HAP-1 (cell line): ENCODE measurements at regions not wholly inside any gene's neighbourhood (a gene's known extent, or its start where the extent isn't known, plus 50 kb on each side); places are given as distances from the start of the nearest gene placed in this dataset.

Experiments
- DNase-seq, 2 experiments: peaks; one replicate each; pipeline ENCODE4 v3.0.0-alpha.2; 2016 to 2020; ENCODE audit warnings: low spot score in 2 of 2
- H3K27me3 ChIP-seq: fragments of 250-450 bp; sonication (Bioruptor Pico); 2 replicates; pipeline ENCODE4 v1.5.1; 2020; ENCODE audit warnings: low read depth, mild to moderate bottlenecking, moderate library complexity
- H3K36me3 ChIP-seq: fragments of 250-450 bp; sonication (Bioruptor Pico); replicated peaks from 2 replicates; pipeline ENCODE4 v1.5.1; 2020; ENCODE audit warnings: mild to moderate bottlenecking
- H3K4me1 ChIP-seq: fragments of 250-450 bp; sonication (Bioruptor Pico); 2 replicates; pipeline ENCODE4 v1.5.1; 2020; ENCODE audit warnings: mild to moderate bottlenecking
- H3K4me3 ChIP-seq: fragments of 250-450 bp; sonication (Bioruptor Pico); 2 replicates; pipeline ENCODE4 v1.5.1; 2020; ENCODE audit warnings: mild to moderate bottlenecking, moderate library complexity
- H3K9me3 ChIP-seq: fragments of 250-450 bp; sonication (Bioruptor Pico); 2 replicates; pipeline ENCODE4 v1.5.1; 2020; ENCODE audit warnings: mild to moderate bottlenecking, moderate library complexity
- in situ Hi-C: fragments of 300-500 bp; cut with MboI; formaldehyde crosslinking; loops from 3 replicates; pipeline ENCODE4 v1.14.3; 2020; ENCODE audit warnings: low sequenced_read_pairs, inconsistent platforms, mixed read lengths

DNA sequence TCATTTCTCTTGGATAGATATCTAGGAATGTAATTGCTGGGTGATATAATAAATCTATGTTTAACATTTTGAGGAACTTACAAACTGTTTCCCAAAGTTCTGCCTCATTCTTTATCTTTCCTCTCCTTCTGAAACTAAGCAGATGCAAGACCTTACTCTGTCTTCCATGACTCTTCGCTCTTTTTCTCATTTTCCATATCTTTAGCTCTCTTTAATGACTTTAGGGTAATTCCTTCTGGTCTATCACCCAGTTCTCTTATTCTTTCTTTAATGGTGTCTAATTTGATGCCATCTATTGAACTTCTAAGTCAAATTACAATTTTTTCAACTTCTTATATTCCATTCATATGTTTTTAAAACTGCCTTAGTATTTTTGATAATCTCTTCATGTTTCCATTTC lies 316.6 kb downstream of the POU4F1 start:
- in situ Hi-C loops = no loop called here
- Histone ChIP-seq H3K4me3 (no peak overlapping the region), H3K9me3 (no peaks in the 10 kb centered on the region), H3K4me1 (no peaks in the 10 kb centered on the region), H3K27me3 (no peaks in the 10 kb centered on the region), H3K36me3 (no peaks in the 10 kb centered on the region)
- DNase-seq = no peak

DNA sequence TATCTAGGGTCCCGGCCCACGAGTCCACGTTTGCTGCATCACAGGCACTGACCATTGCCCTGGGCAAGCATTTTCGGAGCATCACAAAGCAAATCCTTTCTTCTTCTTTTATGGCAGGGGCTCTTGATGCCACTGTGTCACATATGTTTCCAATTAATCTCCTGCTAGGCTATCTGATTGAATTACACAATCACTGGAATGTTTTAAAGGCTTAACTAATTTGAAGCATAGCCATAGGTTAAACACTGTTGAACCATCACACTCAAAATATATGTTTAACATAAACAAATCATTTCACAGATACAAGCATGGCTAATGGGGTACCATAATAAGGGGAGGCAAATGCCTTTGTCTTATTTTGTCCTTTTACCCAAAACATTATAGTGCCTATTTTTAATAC lies 338.3 kb downstream of the POU4F1 start:
- no peaks in the 10 kb centered on the region for H3K4me1 ChIP-seq
- no peak overlapping the region for H3K4me3 ChIP-seq
- in situ Hi-C loops = no loop called here
- no peaks in the 10 kb centered on the region for H3K9me3 ChIP-seq
- no peaks in the 10 kb centered on the region for H3K36me3 ChIP-seq
- no peak for DNase-seq
- H3K27me3 ChIP-seq = no peaks in the 10 kb centered on the region

DNA sequence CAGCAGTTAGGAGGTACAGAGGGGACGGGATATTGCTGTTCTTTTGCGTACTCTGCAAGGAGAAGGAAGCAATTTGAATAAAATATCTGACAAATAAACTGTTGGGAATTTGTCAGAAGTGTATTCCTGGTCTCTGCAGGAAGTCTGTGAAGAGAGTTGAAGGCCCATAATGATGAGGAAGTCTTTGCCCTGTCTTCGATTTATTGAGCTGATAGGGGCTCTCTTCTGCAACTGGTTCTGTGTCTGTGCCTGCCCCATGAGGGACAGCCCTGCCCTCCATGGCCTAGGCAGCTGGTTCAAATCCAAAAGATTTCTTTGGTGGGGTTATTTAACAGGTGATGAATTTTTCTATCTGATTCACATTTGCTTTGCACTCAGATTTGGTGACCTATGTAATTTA lies 339.7 kb upstream of the EDNRB start:
- Histone ChIP-seq H3K4me3 (no peak overlapping the region), H3K4me1 (no peaks in the 10 kb centered on the region), H3K36me3 (no peaks in the 10 kb centered on the region), H3K27me3 (no peaks in the 10 kb centered on the region), H3K9me3 (no peaks in the 10 kb centered on the region)
- DNase-seq = no peak
- in situ Hi-C loops = no loop called here

DNA sequence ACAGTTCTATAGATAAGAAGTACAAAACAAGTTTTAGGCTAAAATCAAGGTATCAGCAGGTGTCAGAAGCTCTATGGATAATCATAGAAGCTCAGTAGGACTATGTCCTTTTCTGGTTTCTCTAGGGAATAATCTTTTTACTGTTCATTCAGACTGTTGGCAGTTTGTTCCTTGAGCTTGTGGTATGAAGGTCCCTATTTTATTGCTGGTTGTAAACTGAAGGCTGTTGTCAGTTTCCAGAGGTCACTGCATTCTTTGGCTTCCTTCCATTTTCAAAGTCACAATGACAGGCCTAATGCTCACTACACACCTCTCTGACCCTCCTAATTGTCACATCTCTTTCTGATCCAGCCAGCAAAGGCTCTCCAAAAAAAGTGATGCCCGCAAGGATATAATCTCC lies 337.9 kb upstream of the EDNRB start:
- no peaks in the 10 kb centered on the region for H3K9me3 ChIP-seq
- no peaks in the 10 kb centered on the region for H3K27me3 ChIP-seq
- no peak overlapping the region for H3K4me3 ChIP-seq
- H3K36me3 ChIP-seq = no peaks in the 10 kb centered on the region
- H3K4me1 ChIP-seq = no peaks in the 10 kb centered on the region
- no peak for DNase-seq
- in situ Hi-C loops = no loop called here

DNA sequence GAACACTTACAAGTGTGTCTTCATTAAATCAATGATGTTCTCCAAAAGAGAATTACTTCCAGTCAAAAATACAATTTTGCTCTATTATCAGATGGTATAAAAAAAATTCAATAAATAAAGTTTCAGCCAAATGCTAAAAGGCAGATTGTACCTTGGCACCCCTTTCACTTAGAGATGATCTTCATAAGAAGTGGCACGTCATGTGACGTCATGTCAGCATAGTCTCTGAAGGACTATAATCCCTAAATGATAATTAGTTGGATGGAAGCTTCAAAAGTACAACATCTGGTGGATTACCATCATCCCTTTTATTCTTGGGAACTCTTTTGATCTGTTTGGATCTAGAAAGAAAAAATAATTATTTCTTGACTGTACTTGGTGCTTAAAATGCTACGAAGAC lies 335.5 kb upstream of the EDNRB start:
- H3K27me3 ChIP-seq = no peaks in the 10 kb centered on the region; the same call in 1 of the 2 replicates
- DNase-seq = no peak
- no peak overlapping the region for H3K4me3 ChIP-seq
- H3K9me3 ChIP-seq = no peaks in the 10 kb centered on the region
- no peaks in the 10 kb centered on the region for H3K4me1 ChIP-seq
- H3K36me3 ChIP-seq = no peaks in the 10 kb centered on the region
- in situ Hi-C loops = no loop called here

GRCh38 chr13:78247362-78247761 lies 328.7 kb upstream of the EDNRB start:
- Histone ChIP-seq H3K4me3 (no peak overlapping the region), H3K27me3 (no peaks in the 10 kb centered on the region; the same call in 1 of the 2 replicates), H3K36me3 (no peaks in the 10 kb centered on the region), H3K4me1 (no peaks in the 10 kb centered on the region), H3K9me3 (no peaks in the 10 kb centered on the region)
- in situ Hi-C loops = no loop called here
- DNase-seq = no peak

- in situ Hi-C loops = no loop called here
- no peaks in the 10 kb centered on the region for H3K9me3 ChIP-seq
- H3K27me3 ChIP-seq = peaks cover 3% of the 10 kb centered on the region; the same call in 1 of the 2 replicates
- DNase-seq = peak; percentile 34 to 72
- H3K4me1 ChIP-seq = no peaks in the 10 kb centered on the region
- no peak overlapping the region for H3K4me3 ChIP-seq
- no peaks in the 10 kb centered on the region for H3K36me3 ChIP-seq
Measured at GRCh38 chr13:78241278-78241919, 322.8 kb upstream of the EDNRB start.

DNA sequence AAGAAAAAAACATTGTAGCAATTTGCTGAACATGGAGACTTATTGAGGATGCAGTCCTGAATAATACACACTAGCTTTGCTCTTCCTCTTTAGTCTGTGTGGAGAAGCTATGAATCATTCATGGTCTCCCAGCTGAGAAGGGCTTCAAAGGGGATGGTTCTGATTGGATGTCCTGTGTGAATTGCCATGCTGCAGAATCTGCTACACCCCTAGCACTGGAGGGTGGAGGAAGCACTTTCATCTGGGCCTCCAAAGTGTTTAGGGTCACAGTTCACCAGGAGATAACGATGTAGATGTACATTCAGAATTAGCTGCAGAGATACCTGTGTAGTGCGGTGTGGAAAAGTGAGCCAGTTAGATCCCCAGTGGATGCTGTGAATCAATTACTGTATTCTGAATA lies 321.1 kb upstream of the EDNRB start:
- Histone ChIP-seq H3K4me3 (no peak overlapping the region), H3K4me1 (no peaks in the 10 kb centered on the region), H3K36me3 (no peaks in the 10 kb centered on the region), H3K27me3 (peaks cover 3% of the 10 kb centered on the region; the same call in 1 of the 2 replicates), H3K9me3 (no peaks in the 10 kb centered on the region)
- no peak for DNase-seq
- in situ Hi-C loops = no loop called here

- DNase-seq = no peak
- H3K27me3 ChIP-seq = peaks cover 3% of the 10 kb centered on the region; the same call in 1 of the 2 replicates
- H3K9me3 ChIP-seq = no peaks in the 10 kb centered on the region
- H3K4me3 ChIP-seq = no peak overlapping the region
- H3K4me1 ChIP-seq = no peaks in the 10 kb centered on the region
- H3K36me3 ChIP-seq = no peaks in the 10 kb centered on the region
- in situ Hi-C loops = no loop called here
Measured at GRCh38 chr13:78238911-78239310, 320.3 kb upstream of the EDNRB start.

DNA sequence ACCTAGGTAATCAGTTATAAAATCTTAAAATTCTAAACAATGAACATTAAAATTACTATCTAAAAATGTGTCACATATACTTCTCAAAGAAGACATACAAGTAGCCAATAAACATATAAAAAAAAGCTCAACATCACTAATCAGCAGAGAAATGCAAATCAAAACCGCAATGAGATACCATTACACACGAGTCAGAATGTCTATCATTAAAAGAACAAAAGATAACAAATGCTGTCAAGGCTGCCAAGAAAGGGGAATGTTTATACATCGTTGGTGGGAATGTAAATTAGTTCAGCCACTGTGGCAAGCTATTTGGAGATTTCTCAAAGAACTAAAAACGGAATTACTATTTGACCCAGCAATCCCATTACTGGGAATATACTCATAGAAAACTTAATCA lies 310.3 kb upstream of the EDNRB start:
- in situ Hi-C loops = no loop called here
- H3K9me3 ChIP-seq = no peaks in the 10 kb centered on the region
- H3K4me3 ChIP-seq = no peak overlapping the region
- no peak for DNase-seq
- no peaks in the 10 kb centered on the region for H3K27me3 ChIP-seq
- H3K36me3 ChIP-seq = no peaks in the 10 kb centered on the region
- H3K4me1 ChIP-seq = no peaks in the 10 kb centered on the region

GRCh38 chr13:78228211-78228610 lies 309.6 kb upstream of the EDNRB start:
- in situ Hi-C loops = no loop called here

DNA sequence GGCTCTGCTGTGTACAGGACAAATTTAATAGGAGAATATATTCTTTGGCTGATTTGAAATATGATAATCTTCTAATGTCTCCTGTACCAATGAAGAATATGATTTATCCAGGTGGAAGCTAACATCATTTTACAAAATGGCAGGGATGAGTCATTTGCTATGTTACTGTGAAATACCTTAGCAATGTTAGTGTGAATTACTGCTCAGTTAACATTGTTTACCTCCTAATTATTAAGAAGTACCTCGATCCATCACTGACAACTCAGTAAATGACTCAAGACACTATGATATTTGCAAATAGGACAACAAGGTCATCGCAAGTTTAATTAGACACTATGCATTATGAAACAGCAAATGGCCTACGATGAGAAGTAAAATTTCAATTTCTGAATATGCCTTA lies 309.1 kb upstream of the EDNRB start:
- Histone ChIP-seq H3K9me3 (no peaks in the 10 kb centered on the region), H3K36me3 (no peaks in the 10 kb centered on the region), H3K4me1 (no peaks in the 10 kb centered on the region), H3K27me3 (no peaks in the 10 kb centered on the region), H3K4me3 (no peak overlapping the region)
- no peak for DNase-seq
- in situ Hi-C loops = no loop called here

More at GRCh38 chr13:78228211-78228610, 309.6 kb upstream of the EDNRB start:
- H3K9me3 ChIP-seq = no peaks in the 10 kb centered on the region
- H3K27me3 ChIP-seq = no peaks in the 10 kb centered on the region
- H3K4me1 ChIP-seq = no peaks in the 10 kb centered on the region
- no peak for DNase-seq
- no peaks in the 10 kb centered on the region for H3K36me3 ChIP-seq
- no peak overlapping the region for H3K4me3 ChIP-seq

DNA sequence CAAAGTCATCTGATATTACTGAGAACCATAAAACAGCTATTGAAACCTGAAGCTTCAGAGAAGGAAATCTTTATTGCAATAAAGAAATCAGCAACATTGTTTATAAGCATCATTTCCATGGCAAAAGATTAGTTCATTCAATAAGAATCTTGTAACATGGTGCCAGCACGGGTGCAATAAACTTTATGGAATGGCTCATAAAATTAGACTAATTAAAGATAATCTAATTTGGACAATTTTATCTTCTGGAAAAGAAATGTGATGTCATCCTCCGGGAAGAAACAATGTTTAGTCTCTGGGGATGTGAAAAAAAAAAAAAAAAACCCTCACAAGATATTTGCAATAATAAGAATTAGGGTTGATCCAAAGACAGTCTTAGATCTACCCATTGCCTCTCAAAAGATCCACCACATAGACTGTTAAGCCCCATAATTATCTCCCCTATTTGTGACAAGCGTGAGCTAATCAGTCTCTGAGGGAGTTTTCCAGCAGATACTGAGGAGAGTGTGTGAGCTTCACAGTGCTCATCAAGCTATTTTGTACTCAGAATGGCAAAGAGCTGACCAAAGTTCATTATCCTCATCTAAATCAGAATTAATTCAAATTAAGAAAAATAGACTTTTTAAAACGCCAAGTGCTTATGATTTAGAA lies 297.0 kb upstream of the EDNRB start:
- no peaks in the 10 kb centered on the region for H3K4me1 ChIP-seq
- no peaks in the 10 kb centered on the region for H3K36me3 ChIP-seq
- H3K9me3 ChIP-seq = no peaks in the 10 kb centered on the region
- DNase-seq = no peak
- no peak overlapping the region for H3K4me3 ChIP-seq
- H3K27me3 ChIP-seq = peaks cover 4% of the 10 kb centered on the region
- in situ Hi-C loops = no loop called here

DNA sequence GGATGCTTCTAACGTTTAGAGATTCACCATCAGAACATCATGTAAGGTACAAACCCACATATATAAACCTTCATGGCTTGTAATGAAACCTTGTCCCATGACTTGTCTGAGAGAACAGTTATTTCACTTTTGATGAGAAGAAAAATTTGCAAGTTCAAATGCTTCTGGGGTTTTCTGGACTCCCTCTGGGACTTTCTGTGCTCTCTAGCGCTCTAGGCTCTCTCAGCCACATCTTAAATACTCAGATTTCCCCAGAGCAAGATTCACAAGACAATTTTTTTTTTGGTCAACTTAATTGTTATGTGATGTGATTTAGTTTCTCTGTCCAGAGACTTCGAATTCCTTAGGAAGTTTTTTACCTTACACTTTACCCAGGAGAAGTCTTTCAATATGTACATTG lies 282.8 kb upstream of the EDNRB start:
- H3K36me3 ChIP-seq = no peaks in the 10 kb centered on the region
- no peak for DNase-seq
- no peak overlapping the region for H3K4me3 ChIP-seq
- no peaks in the 10 kb centered on the region for H3K4me1 ChIP-seq
- no peaks in the 10 kb centered on the region for H3K9me3 ChIP-seq
- in situ Hi-C loops = no loop called here
- no peaks in the 10 kb centered on the region for H3K27me3 ChIP-seq

DNA sequence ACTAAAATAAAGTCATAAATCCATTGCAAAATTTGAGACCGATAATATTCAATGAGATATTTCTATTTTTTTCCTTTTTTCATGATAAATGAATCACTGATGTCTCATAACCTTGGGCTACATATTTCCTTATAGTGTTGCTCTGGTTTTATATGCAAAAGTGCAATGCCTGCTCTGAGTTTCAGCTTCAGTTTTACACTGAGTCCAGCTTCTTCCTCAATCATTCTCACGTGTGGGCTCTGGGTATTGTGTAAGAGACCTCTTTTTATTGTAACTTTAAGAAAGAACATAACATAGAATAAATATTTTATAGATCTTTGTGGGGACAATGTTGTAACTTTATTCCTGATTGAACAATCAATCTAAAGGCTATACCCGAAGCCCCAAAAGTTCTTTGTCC lies 280.2 kb upstream of the EDNRB start:
- Histone ChIP-seq H3K27me3 (no peaks in the 10 kb centered on the region), H3K9me3 (no peaks in the 10 kb centered on the region), H3K36me3 (no peaks in the 10 kb centered on the region), H3K4me1 (no peaks in the 10 kb centered on the region), H3K4me3 (no peak overlapping the region)
- in situ Hi-C loops = no loop called here
- no peak for DNase-seq
